ENCODE measurements at regions not wholly inside any gene's neighbourhood (a gene's known extent, or its start where the extent isn't known, plus 50 kb on each side); places are given as distances from the start of the nearest gene placed in this dataset.

- ATAC-seq (ENCODE audit: low read depth), result no peak
- intact Hi-C loops (cut with micrococcal nuclease), result no loop called here
- Mint-ChIP-seq H3K4me1 (peaks cover 36% of the 10 kb centered on the region), H3K27me3 (no peaks in the 10 kb centered on the region), H3K9me3 (no peaks in the 10 kb centered on the region), H3K4me3 (no peak overlapping the region), H3K36me3 (ENCODE audit: low read depth) (no peaks in the 10 kb centered on the region), H3K27ac (no peak overlapping the region)
- no peak for DNase-seq
- TF ChIP-seq CTCF (IDR thresholded peaks at IDR 0.05), result no peak
- POLR2A ChIA-PET, result interaction anchor here (4.2 kb wide), 1 partner anchor 70 kb away, joined by 120 read pairs; the partner anchor contains the start of gene KLF6
- CTCF ChIA-PET, result no interaction called here
Measured at GRCh38 chr10:3853547-3854303, 68.7 kb upstream of the KLF6 start.

DNA sequence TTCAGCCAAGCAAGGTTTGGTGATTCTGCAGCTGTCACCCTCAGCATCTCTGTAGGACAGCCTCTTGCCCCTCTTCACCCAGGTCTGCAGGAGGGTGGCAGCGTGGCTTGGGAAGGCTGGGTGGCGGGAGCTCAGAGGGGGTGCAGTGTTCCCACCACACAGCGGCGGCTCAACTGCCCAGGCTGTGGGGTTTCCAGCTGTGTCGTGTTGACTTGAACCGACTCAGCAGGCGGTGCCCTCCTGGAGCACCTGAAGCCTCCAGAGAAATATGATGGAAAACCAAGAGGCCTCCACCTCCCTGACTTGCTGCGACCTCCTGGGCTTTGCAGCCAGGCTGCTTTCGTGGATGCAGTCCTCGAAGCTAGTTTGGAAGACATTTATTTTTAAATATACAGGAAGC is 68.0 kb upstream of the KLF6 start:
- POLR2A ChIA-PET, result interaction anchor here (1.2 to 4.2 kb wide), 7 partner anchors 13 to 95 kb away, joined by 5 to 120 read pairs (median 10); partner anchors contain the start of gene KLF6
- no peak overlapping the region for H3K4me3 Mint-ChIP-seq
- CTCF ChIA-PET, result no interaction called here

GRCh38 chr10:3852147-3852904 is 67.3 kb upstream of the KLF6 start:
- intact Hi-C loops (cut with micrococcal nuclease), result loop anchor here (1.0 kb wide), 8 partner anchors 13 to 276 kb away; partner anchors contain the start of gene KLF6
- no peaks in the 10 kb centered on the region for H3K27me3 Mint-ChIP-seq
- H3K27ac Mint-ChIP-seq, result peak overlapping the region; percentile 88
- peak overlapping the region; percentile 56 for H3K4me3 Mint-ChIP-seq
- H3K9me3 Mint-ChIP-seq, result no peaks in the 10 kb centered on the region
- TF ChIP-seq CTCF (IDR thresholded peaks at IDR 0.05), result no peak
- H3K4me1 Mint-ChIP-seq, result peaks cover 36% of the 10 kb centered on the region
- ChIA-PET POLR2A (interaction anchor here (0.5 to 4.2 kb wide), 16 partner anchors 14 to 379 kb away, joined by 3 to 120 read pairs (median 6); partner anchors contain the start of gene KLF6), CTCF (interaction anchor here (1.1 kb wide), 1 partner anchor 14 kb away, joined by 3 read pairs; no protein-coding TSS in a partner anchor)
- no peaks in the 10 kb centered on the region for H3K36me3 Mint-ChIP-seq (ENCODE audit: low read depth)
- ATAC-seq (ENCODE audit: low read depth) (peak; percentile 80), DNase-seq (no peak)

More for the DNA sequence above, 68.0 kb upstream of the KLF6 start:
- intact Hi-C loops (cut with micrococcal nuclease), result no loop called here
- DNase-seq (no peak), ATAC-seq (ENCODE audit: low read depth) (no peak)
- no peaks in the 10 kb centered on the region for H3K27me3 Mint-ChIP-seq
- no peaks in the 10 kb centered on the region for H3K36me3 Mint-ChIP-seq (ENCODE audit: low read depth)
- peaks cover 36% of the 10 kb centered on the region for H3K4me1 Mint-ChIP-seq
- TF ChIP-seq CTCF (IDR thresholded peaks at IDR 0.05), result no peak
- H3K27ac Mint-ChIP-seq, result peak overlapping the region; percentile 56
- H3K9me3 Mint-ChIP-seq, result no peaks in the 10 kb centered on the region

DNA sequence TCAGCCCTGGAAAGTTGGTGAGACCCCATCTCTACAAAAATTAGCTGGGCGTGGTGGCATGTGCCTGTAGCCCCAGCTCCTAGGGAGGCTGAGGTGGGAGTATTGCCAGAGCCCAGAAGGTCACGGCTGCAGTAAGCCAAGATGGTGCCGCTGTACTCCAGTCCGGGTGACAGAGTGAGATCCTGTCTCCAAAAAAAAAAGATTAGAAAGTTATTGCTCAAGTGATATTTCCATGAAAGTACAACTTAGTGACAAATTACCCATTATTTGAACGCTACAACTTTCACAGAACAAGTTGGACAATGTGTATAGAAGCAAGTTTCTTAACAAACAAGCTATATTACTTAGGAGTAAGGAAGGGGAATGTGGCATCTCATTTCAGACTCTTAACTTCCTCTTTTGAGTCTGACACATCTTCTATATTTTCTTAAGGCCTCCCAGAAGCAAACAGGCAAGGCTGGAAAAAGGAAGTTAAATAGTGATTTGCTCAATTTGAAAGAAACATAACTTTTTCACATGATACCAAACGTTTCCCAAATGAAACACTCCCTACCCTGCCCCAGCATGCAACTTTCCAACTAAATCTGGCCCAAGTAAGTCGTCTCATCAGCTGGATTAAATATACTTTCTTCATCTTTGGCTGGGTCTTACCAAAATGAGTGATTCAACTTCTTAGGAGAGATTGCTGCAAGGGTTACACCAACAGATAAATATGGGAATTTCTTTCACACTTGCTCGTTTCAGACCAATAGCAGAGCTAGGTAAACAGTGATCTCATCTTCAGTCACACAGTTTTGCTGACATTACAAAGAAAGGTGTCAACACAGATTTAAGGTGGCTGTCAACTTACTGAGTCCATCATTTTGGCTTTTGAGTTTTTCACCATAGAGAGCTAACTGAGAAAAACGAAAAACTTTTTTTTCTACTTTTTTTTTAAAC is 66.3 kb upstream of the KLF6 start:
- Mint-ChIP-seq H3K9me3 (no peaks in the 10 kb centered on the region), H3K27me3 (no peaks in the 10 kb centered on the region), H3K27ac (peak overlapping the region; percentile 88), H3K4me3 (peak overlapping the region; percentile 45), H3K36me3 (ENCODE audit: low read depth) (no peaks in the 10 kb centered on the region), H3K4me1 (peaks cover 36% of the 10 kb centered on the region)
- intact Hi-C loops (cut with micrococcal nuclease), result loop anchor here (1.0 to 2.0 kb wide), 2 partner anchors 22 to 90 kb away; no protein-coding TSS in a partner anchor
- peak; percentile 58 for ATAC-seq (ENCODE audit: low read depth)
- TF ChIP-seq CTCF (IDR thresholded peaks at IDR 0.05), result no peak
- ChIA-PET CTCF (interaction anchor here (0.6 to 1.1 kb wide), 3 partner anchors 13 to 66 kb away, joined by 3 read pairs; partner anchors contain the start of gene KLF6), POLR2A (interaction anchor here (0.7 to 4.2 kb wide), 15 partner anchors 15 to 495 kb away, joined by 3 to 120 read pairs (median 5); partner anchors contain the start of gene KLF6)
- no peak for DNase-seq
